Mesenchymal stem cell (in vitro differentiated cells and primary cell): ENCODE measurements at regions not wholly inside any gene's neighbourhood (a gene's known extent, or its start where the extent isn't known, plus 50 kb on each side); places are given as distances from the start of the nearest gene placed in this dataset.

Source experiments
- DNase-seq: peaks from one replicate; pipeline ENCODE4 v3.0.0-alpha.2; 2013
- H2AFZ ChIP-seq: one replicate; pipeline ENCODE4 v1.6.1; 2013; ENCODE audit warnings: low read depth, mild to moderate bottlenecking, control low read depth, inconsistent platforms, low read length, moderate library complexity
- H2AK5ac ChIP-seq: 2 replicates; pipeline ENCODE4 v1.6.1; 2013; ENCODE audit warnings: low read length, moderate library complexity, mild to moderate bottlenecking, inconsistent platforms; ENCODE audit not compliant: severe bottlenecking
- H2BK120ac ChIP-seq: one replicate; pipeline ENCODE4 v1.6.1; 2013; ENCODE audit warnings: low read depth, mild to moderate bottlenecking, inconsistent platforms, low read length, moderate library complexity
- H2BK12ac ChIP-seq, 2 experiments: one replicate each; pipeline ENCODE4 v1.6.1; 2013; ENCODE audit warnings: inconsistent platforms in 2 of 2, low read length in 2 of 2, mild to moderate bottlenecking in 2 of 2, moderate library complexity in 2 of 2, control low read depth in 1 of 2
- H2BK15ac ChIP-seq: one replicate; pipeline ENCODE4 v1.6.1; 2013; ENCODE audit warnings: mild to moderate bottlenecking, low read depth, inconsistent platforms; ENCODE audit not compliant: poor library complexity, severe bottlenecking
- H2BK5ac ChIP-seq: 2 replicates; pipeline ENCODE4 v1.6.1; 2013; ENCODE audit warnings: low read depth, mild to moderate bottlenecking, low read length, control low read depth, inconsistent platforms; ENCODE audit not compliant: poor library complexity, severe bottlenecking
- H3K14ac ChIP-seq, 2 experiments: one replicate each; pipeline ENCODE4 v1.6.1; 2013; ENCODE audit warnings: inconsistent platforms in 2 of 2, low read length in 2 of 2, control low read depth in 1 of 2, mild to moderate bottlenecking in 1 of 2, moderate library complexity in 1 of 2
- H3K18ac ChIP-seq, 2 experiments: one replicate each; pipeline ENCODE4 v1.6.1; 2013; ENCODE audit warnings: inconsistent platforms in 2 of 2, low read length in 2 of 2, control low read depth in 1 of 2, low read depth in 1 of 2, mild to moderate bottlenecking in 1 of 2
- H3K23ac ChIP-seq, 2 experiments: one replicate each; pipeline ENCODE4 v1.6.1; 2013; ENCODE audit warnings: inconsistent platforms in 2 of 2, low read length in 2 of 2, mild to moderate bottlenecking in 2 of 2, moderate library complexity in 2 of 2, control low read depth in 1 of 2
- H3K27ac ChIP-seq: 2 replicates; pipeline ENCODE4 v1.5.1; 2013; ENCODE audit warnings: mild to moderate bottlenecking, moderate library complexity, low read length, control low read depth, inconsistent platforms; ENCODE audit not compliant: poor library complexity, severe bottlenecking
- H3K27me3 ChIP-seq, 2 experiments: 2 replicates each; pipeline versions ENCODE4 v1.6.1 to v1.7.0; 2013; ENCODE audit warnings: low read length in 2 of 2, mild to moderate bottlenecking in 2 of 2, moderate library complexity in 2 of 2, control low read depth in 1 of 2, inconsistent platforms in 1 of 2; ENCODE audit not compliant: control insufficient read depth in 1 of 2, insufficient read depth in 1 of 2
- H3K36me3 ChIP-seq, 2 experiments: 2 replicates each; pipeline versions ENCODE4 v1.6.1 to v1.7.0; 2013; ENCODE audit warnings: low read length in 2 of 2, control low read depth in 1 of 2, inconsistent platforms in 1 of 2, low read depth in 1 of 2, mild to moderate bottlenecking in 1 of 2; ENCODE audit not compliant: insufficient read depth in 2 of 2, control insufficient read depth in 1 of 2
- H3K4ac ChIP-seq, 2 experiments: one replicate each; pipeline ENCODE4 v1.6.1; 2013; ENCODE audit warnings: inconsistent platforms in 2 of 2, low read length in 2 of 2, mild to moderate bottlenecking in 2 of 2, moderate library complexity in 2 of 2, control low read depth in 1 of 2, low read depth in 1 of 2
- H3K4me1 ChIP-seq: 2 replicates; pipeline ENCODE4 v1.6.1; 2013; ENCODE audit warnings: low read depth, low read length, control low read depth; ENCODE audit not compliant: control insufficient read depth, insufficient read depth
- H3K4me2 ChIP-seq: 2 replicates; pipeline ENCODE4 v1.6.1; 2013; ENCODE audit warnings: low read length, mild to moderate bottlenecking, inconsistent platforms; ENCODE audit not compliant: poor library complexity, severe bottlenecking
- H3K4me3 ChIP-seq, 2 experiments: 2 replicates each; pipeline versions ENCODE4 v1.5.1 to v1.7.0; 2013; ENCODE audit warnings: low read length in 2 of 2, mild to moderate bottlenecking in 2 of 2, control low read depth in 1 of 2, low read depth in 1 of 2; ENCODE audit not compliant: insufficient read depth in 1 of 2
- H3K79me1 ChIP-seq: replicated peaks from 2 replicates; pipeline ENCODE4 v1.6.1; 2013; ENCODE audit warnings: mild to moderate bottlenecking, control low read depth, low read length, inconsistent platforms; ENCODE audit not compliant: poor library complexity, severe bottlenecking
- H3K9ac ChIP-seq: 2 replicates; pipeline ENCODE4 v1.7.0; 2013; ENCODE audit warnings: mild to moderate bottlenecking, low read length, moderate library complexity
- H3K9me3 ChIP-seq: 2 replicates; pipeline ENCODE4 v1.7.0; 2013; ENCODE audit warnings: mild to moderate bottlenecking, low read length; ENCODE audit not compliant: control insufficient read depth
- H4K8ac ChIP-seq: one replicate; pipeline ENCODE4 v1.6.1; 2013; ENCODE audit warnings: inconsistent platforms, mild to moderate bottlenecking, low read length, moderate library complexity
- H4K91ac ChIP-seq: one replicate; pipeline ENCODE4 v1.6.1; 2013; ENCODE audit warnings: mild to moderate bottlenecking, low read length, inconsistent platforms
- WGBS: methylation state at CpG from one replicate; pipeline ENCODE4 v1.1.7; 2013; ENCODE audit warnings: mixed read lengths; 5-methylcytosine and 5-hydroxymethylcytosine counted together

DNA sequence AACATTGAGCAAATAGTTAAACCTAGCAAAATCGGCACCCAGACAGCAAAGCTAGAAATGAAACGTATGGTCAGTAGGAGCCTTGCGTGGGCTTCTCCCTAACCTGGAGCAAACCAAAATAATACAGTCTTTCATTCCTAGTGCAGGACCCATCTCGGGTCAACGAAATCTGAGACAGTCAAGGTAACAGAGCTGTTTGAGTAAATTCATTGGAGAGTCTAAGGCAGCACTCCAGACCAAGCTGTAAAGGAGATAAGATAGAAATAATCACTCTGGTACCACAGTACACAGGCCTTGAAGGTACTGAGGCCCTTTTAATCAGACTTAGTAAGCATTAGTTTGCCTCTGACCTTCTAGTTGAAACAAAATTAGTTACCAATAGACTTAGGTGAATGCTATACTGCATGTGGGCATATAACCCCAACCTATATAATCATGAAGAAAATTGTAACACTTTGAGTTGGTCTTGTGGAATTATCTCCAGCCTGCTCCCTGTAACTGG is 54.4 kb upstream of the BICD1 start:
- H3K18ac ChIP-seq, result no peak overlapping the region
- 41% methylated on average over 5 of the region's 5 CpGs for WGBS

DNA sequence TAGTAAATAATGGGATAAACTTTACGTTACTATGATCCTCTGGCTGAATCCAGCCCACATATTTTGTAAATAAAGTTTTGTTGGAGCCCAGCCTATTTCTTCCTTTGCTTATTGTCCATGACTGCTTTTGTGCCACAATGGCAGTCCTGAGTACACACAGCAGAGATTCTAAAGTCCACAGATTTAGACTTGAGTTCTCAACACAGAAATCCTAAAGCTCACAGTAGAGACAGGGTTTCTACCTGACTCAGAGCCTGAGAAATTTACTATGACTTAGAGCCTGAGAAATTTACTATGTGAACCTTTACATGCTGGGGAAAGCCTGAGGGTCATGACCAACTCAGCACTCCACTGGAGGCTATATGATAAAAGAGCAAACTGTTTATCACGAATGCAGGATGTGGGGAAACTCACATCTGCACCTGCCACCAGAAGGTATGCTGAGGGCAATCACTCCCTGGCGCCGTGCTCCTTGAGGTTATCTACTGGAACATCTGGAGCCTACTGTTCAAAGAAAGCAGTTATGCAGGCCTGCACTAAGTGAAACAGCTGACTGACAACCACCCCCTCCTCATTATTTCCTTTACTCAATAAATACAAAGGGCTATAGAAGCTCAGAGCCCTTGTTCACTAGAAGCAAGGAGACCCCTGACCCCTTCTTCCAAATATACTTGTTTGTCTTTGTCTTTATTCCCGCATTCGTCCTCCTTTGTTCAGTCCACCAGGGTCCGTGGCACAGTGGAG is 52.6 kb upstream of the BICD1 start:
- no peak overlapping the region for H4K8ac ChIP-seq
- DNase-seq, result no peak
- no peaks in the 10 kb centered on the region for H3K27me3 ChIP-seq
- H3K18ac ChIP-seq, result no peak overlapping the region
- no peak overlapping the region for H2AK5ac ChIP-seq
- no peaks in the 10 kb centered on the region for H3K4me1 ChIP-seq
- H3K14ac ChIP-seq, result no peak overlapping the region
- no peak overlapping the region for H3K4ac ChIP-seq
- H2BK120ac ChIP-seq, result no peak overlapping the region
- no peaks in the 10 kb centered on the region for H3K79me1 ChIP-seq
- H2BK5ac ChIP-seq, result no peak overlapping the region
- no peaks in the 10 kb centered on the region for H3K9me3 ChIP-seq
- no peak overlapping the region for H3K27ac ChIP-seq
- no peak overlapping the region for H4K91ac ChIP-seq
- H2BK12ac ChIP-seq, result no peak overlapping the region
- no peak overlapping the region for H2BK15ac ChIP-seq
- H3K4me2 ChIP-seq, result no peak overlapping the region
- no peak overlapping the region for H3K4me3 ChIP-seq
- WGBS, result 85% methylated on average over 7 of the region's 7 CpGs
- H3K36me3 ChIP-seq, result no peaks in the 10 kb centered on the region
- H3K9ac ChIP-seq, result no peak overlapping the region
- no peak overlapping the region for H2AFZ ChIP-seq
- no peak overlapping the region for H3K23ac ChIP-seq

More for the DNA sequence above, 54.4 kb upstream of the BICD1 start:
- Histone ChIP-seq H2AFZ (no peak overlapping the region), H3K36me3 (no peaks in the 10 kb centered on the region), H3K14ac (no peak overlapping the region), H2BK120ac (no peak overlapping the region), H3K79me1 (no peaks in the 10 kb centered on the region), H3K9ac (peak overlapping the region; percentile 56), H4K91ac (no peak overlapping the region), H2AK5ac (no peak overlapping the region), H3K27ac (peak overlapping the region; percentile 21), H3K9me3 (no peaks in the 10 kb centered on the region), H3K4me2 (no peak overlapping the region), H3K27me3 (no peaks in the 10 kb centered on the region), H3K23ac (no peak overlapping the region), H4K8ac (peak overlapping the region; percentile 3), H3K4me3 (no peak overlapping the region), H3K4me1 (no peaks in the 10 kb centered on the region), H2BK12ac (no peak overlapping the region), H2BK15ac (no peak overlapping the region), H3K4ac (no peak overlapping the region), H2BK5ac (no peak overlapping the region)
- DNase-seq, result no peak
